K562 (cell line): ENCODE measurements at regions not wholly inside any gene's neighbourhood (a gene's known extent, or its start where the extent isn't known, plus 50 kb on each side); places are given as distances from the start of the nearest gene placed in this dataset.

Experiments used
- ATAC-seq: fragments of 200-7000 bp; cut with Tn5 transposase; 3 replicates; pipeline ENCODE4 v1.9.1; 2020; ENCODE audit warnings: moderate library complexity
- BruUV-seq: library from RNA; stranded (reverse); fragments of 400-500 nt; replicated peaks from 2 replicates; lab custom pipeline; 2021; lab: Mats Ljungman, UMichigan
- CTCF ChIA-PET: fragments of 300-600 bp; formaldehyde crosslinking; extraction: SDS; loops from one replicate; lab custom pipeline; 2021; ENCODE audit warnings: low intra/inter-chr PET ratio; lab: Yijun Ruan, JAX
- POLR2A ChIA-PET: fragments of 300-600, 350-650 bp; sonication (Branson Sonifier 250); formaldehyde crosslinking; extraction: SDS; loops from one replicate; lab custom pipeline; 2021; ENCODE audit warnings: antibody characterized with exemption, inconsistent platforms; lab: Yijun Ruan, JAX
- DNase-seq, 4 experiments: peaks; one replicate each; pipeline versions ENCODE4 v3.0.0 to v3.0.0-alpha.2; 2011 to 2018; ENCODE audit warnings: low spot score in 3 of 4, mixed read lengths in 3 of 4; ENCODE audit errors: extremely low read depth in 1 of 4
- FAIRE-seq: peaks from 2 replicates; lab custom pipeline; 2011; peaks lifted over from hg19 to GRCh38; lab: Jason Lieb, UNC
- H2AFZ ChIP-seq: 2 replicates; pipeline ENCODE4 v1.6.0; 2011; ENCODE audit warnings: low read depth, low read length, control low read depth, inconsistent platforms
- H3K27ac ChIP-seq: fragments of 200-600 bp; 3 replicates; pipeline ENCODE4 v1.8.0; 2011; ENCODE audit warnings: low read depth, mild to moderate bottlenecking, control low read depth, inconsistent platforms, low read length, moderate library complexity, mixed read lengths; ENCODE audit errors: extremely low read depth
- H3K27me3 ChIP-seq, 2 experiments: fragments of 300-600 bp in 1 of 2; 2 replicates in 1 of 2; 3 replicates in 1 of 2; pipeline versions ENCODE4 v1.6.0 to v1.8.0; 2011; ENCODE audit warnings: inconsistent platforms in 2 of 2, low read length in 2 of 2, mild to moderate bottlenecking in 1 of 2, mixed read lengths in 1 of 2, moderate library complexity in 1 of 2; ENCODE audit not compliant: control insufficient read depth in 2 of 2, insufficient read depth in 2 of 2
- H3K36me3 ChIP-seq: fragments of 300-600 bp; 3 replicates; pipeline ENCODE4 v1.8.0; 2011; ENCODE audit warnings: mild to moderate bottlenecking, low read length, inconsistent platforms; ENCODE audit not compliant: control insufficient read depth, insufficient read depth
- H3K4me1 ChIP-seq, 2 experiments: fragments of 200-600 bp in 1 of 2; replicated peaks in 1 of 2; 2 replicates in 1 of 2; 3 replicates in 1 of 2; pipeline versions ENCODE4 v1.5.1 to v1.8.0; 2011; ENCODE audit warnings: inconsistent platforms in 2 of 2, low read length in 2 of 2, mild to moderate bottlenecking in 1 of 2, mixed read lengths in 1 of 2, moderate library complexity in 1 of 2; ENCODE audit not compliant: control insufficient read depth in 2 of 2, insufficient read depth in 2 of 2
- H3K4me2 ChIP-seq: 2 replicates; pipeline ENCODE4 v1.6.1; 2011; ENCODE audit warnings: low read length, control low read depth, inconsistent platforms, mixed read lengths; ENCODE audit not compliant: insufficient read depth
- H3K4me3 ChIP-seq: fragments of 200-600 bp; sonication (generic), shearing (Covaris generic); 2 replicates; pipeline ENCODE4 v1.5.1; 2016; ENCODE audit warnings: control low read depth, inconsistent platforms
- H3K79me2 ChIP-seq: fragments of 200-600 bp; 3 replicates; pipeline ENCODE4 v1.8.0; 2011; ENCODE audit warnings: low read length, inconsistent platforms; ENCODE audit not compliant: control insufficient read depth, insufficient read depth
- H3K9ac ChIP-seq, 2 experiments: 2 replicates each; pipeline versions ENCODE4 v1.6.0 to v1.6.1; 2011; ENCODE audit warnings: low read depth in 2 of 2, low read length in 2 of 2, control low read depth in 1 of 2, inconsistent platforms in 1 of 2, mild to moderate bottlenecking in 1 of 2, mixed read lengths in 1 of 2; ENCODE audit not compliant: insufficient read depth in 1 of 2
- H3K9me1 ChIP-seq: one replicate; pipeline ENCODE4 v1.6.0; 2011; ENCODE audit warnings: inconsistent platforms, mild to moderate bottlenecking, low read length, moderate library complexity; ENCODE audit not compliant: control insufficient read depth, insufficient read depth
- H3K9me3 ChIP-seq: replicated peaks from 2 replicates; pipeline ENCODE4 v1.5.1; 2011; ENCODE audit warnings: low read depth, low read length, inconsistent platforms; ENCODE audit not compliant: control insufficient read depth, insufficient read depth
- H4K20me1 ChIP-seq: replicated peaks from 2 replicates; pipeline ENCODE4 v1.6.1; 2011; ENCODE audit warnings: low read length, inconsistent platforms, mixed read lengths; ENCODE audit not compliant: control insufficient read depth, insufficient read depth
- ASH1L ChIP-seq: fragments of 450-650 bp; IDR thresholded peaks from 2 replicates; pipeline ENCODE4 v1.6.1; 2018; ENCODE audit warnings: borderline replicate concordance, mild to moderate bottlenecking, low read depth; ENCODE audit not compliant: partially characterized antibody
- C11orf30 ChIP-seq: fragments of 450-650 bp; IDR thresholded peaks from 2 replicates; pipeline ENCODE4 v1.6.1; 2016; ENCODE audit warnings: low read depth, mild to moderate bottlenecking
- ETV6 ChIP-seq, 3 experiments: fragments of 150-350 bp in 1 of 3; sonication (generic) in 1 of 3; formaldehyde crosslinking in 1 of 3; IDR thresholded peaks; 2 replicates each; pipeline versions ENCODE4 v1.6.1 to v1.8.0; 2014 to 2022; ENCODE audit warnings: borderline replicate concordance in 2 of 3, low read depth in 2 of 3, antibody characterized with exemption in 1 of 3, low read length in 1 of 3, mild to moderate bottlenecking in 1 of 3, missing genetic modification reagents in 1 of 3
- HDAC6 ChIP-seq: IDR thresholded peaks from 2 replicates; pipeline ENCODE4 v1.6.1; 2012; ENCODE audit warnings: low read depth, mild to moderate bottlenecking, control low read depth, inconsistent platforms, low read length, moderate library complexity
- IRF1 ChIP-seq: sonication (generic); formaldehyde crosslinking; IDR thresholded peaks from 2 replicates; pipeline ENCODE4 v1.8.0; 2022; ENCODE audit warnings: missing genetic modification reagents, mild to moderate bottlenecking, borderline replicate concordance
- MAFF ChIP-seq: IDR thresholded peaks from 2 replicates; pipeline ENCODE4 v1.6.1; 2012; ENCODE audit warnings: low read length, improper control_type of control experiment
- MAFK ChIP-seq: IDR thresholded peaks from 2 replicates; pipeline ENCODE4 v1.6.1; 2011; ENCODE audit warnings: low read length, improper control_type of control experiment
- MEIS2 ChIP-seq: fragments of 450-650 bp; IDR thresholded peaks from 2 replicates; pipeline ENCODE4 v1.6.1; 2014; ENCODE audit warnings: mild to moderate bottlenecking; ENCODE audit not compliant: partially characterized antibody
- RBFOX2 ChIP-seq: fragments of 200-400 bp; formaldehyde crosslinking; IDR thresholded peaks from 2 replicates; pipeline ENCODE4 v1.6.1; 2017; ENCODE audit warnings: low read depth, mild to moderate bottlenecking, low read length, moderate library complexity
- SMARCA5 ChIP-seq: fragments of 450-650 bp; IDR thresholded peaks from 2 replicates; pipeline ENCODE4 v1.6.1; 2016
- ZNF146 ChIP-seq: IDR thresholded peaks from one replicate; pipeline ENCODE4 v1.6.1; 2018; ENCODE audit warnings: missing compliant biosample characterization; ENCODE audit not compliant: unreplicated experiment
- ZNF316 ChIP-seq: fragments of 450-650 bp; IDR thresholded peaks from 2 replicates; pipeline ENCODE4 v1.6.1; 2016
- ZNF41 ChIP-seq: fragments of 250-450 bp; sonication (Bioruptor Pico); conservative IDR thresholded peaks from 2 replicates; pipeline ENCODE4 v1.4.0; 2020; ENCODE audit warnings: mild to moderate bottlenecking
- WGBS: fragments of 100-300 bp; shearing (Covaris generic); methylation state at CpG from one replicate; pipeline ENCODE4 v1.1.6; 2016; ENCODE audit warnings: low coverage, mixed read lengths; ENCODE audit not compliant: insufficient coverage; ENCODE audit errors: missing lambda C conversion rate; 5-methylcytosine and 5-hydroxymethylcytosine counted together
- in situ Hi-C: fragments of 300-500 bp; cut with MboI; formaldehyde crosslinking; loops from 4 replicates; pipeline ENCODE4 v1.15.0; 2018; ENCODE audit warnings: inconsistent platforms, mixed read lengths
- intact Hi-C: fragments of 100-400 bp; cut with micrococcal nuclease; formaldehyde crosslinking; loops from 2 replicates; pipeline ENCODE4 v1.14.2; 2022
- TF ChIP-seq, protein P1 (sequence below), 2 experiments: fragments of 150-350 bp in 1 of 2; IDR thresholded peaks; 2 replicates each; pipeline ENCODE4 v1.6.1; 2012 to 2016; ENCODE audit warnings: low read depth in 2 of 2, low read length in 2 of 2, mild to moderate bottlenecking in 1 of 2, moderate library complexity in 1 of 2
- TF ChIP-seq, protein P2 (sequence below): sonication (generic); formaldehyde crosslinking; IDR thresholded peaks from 2 replicates; pipeline ENCODE4 v1.8.0; 2022; ENCODE audit warnings: mild to moderate bottlenecking, missing genetic modification reagents
- TF ChIP-seq, protein P3 (sequence below): fragments of 250-450 bp; sonication (Bioruptor Pico); IDR thresholded peaks from 2 replicates; pipeline ENCODE4 v1.5.0; 2021; ENCODE audit warnings: mild to moderate bottlenecking, borderline replicate concordance

DNA sequence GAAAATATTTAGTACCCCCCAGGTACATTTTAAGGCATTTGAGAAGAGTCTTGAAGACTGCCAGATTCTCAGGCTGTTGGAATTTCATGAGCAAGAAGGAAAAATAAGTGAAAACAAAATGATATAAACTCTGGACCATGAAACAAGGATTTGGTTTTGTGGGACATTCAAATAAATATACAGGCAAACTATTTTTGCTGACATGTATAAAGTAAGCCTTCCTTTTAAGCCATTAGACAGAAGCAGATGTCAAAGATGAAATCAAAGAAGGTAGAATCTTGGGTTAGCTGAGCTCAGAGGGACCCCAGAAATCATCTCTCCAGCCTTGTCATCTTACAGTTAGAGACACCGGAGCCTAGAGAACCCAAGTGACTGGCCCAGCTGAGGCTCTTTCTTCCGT, 51.3 kb upstream of the ACSL3 start:
- WGBS, result 40% methylated on average over 2 of the region's 2 CpGs
- Histone ChIP-seq H3K9me1 (no peaks in the 10 kb centered on the region), H3K4me1 (peaks cover 0 to 13% of the 10 kb centered on the region in 2 experiments; a peak in 3 of 5 replicates), H3K9ac (no peak overlapping the region), H2AFZ (no peak overlapping the region), H3K27me3 (no peaks in the 10 kb centered on the region), H4K20me1 (no peaks in the 10 kb centered on the region), H3K4me2 (no peak overlapping the region), H3K9me3 (no peaks in the 10 kb centered on the region), H3K79me2 (no peaks in the 10 kb centered on the region), H3K4me3 (no peak overlapping the region), H3K36me3 (no peaks in the 10 kb centered on the region), H3K27ac (no peak overlapping the region)
- DNase-seq (no peak), FAIRE-seq (no peak), ATAC-seq (no peak)
- in situ Hi-C loops, result no loop called here
- CTCF ChIA-PET, result no interaction called here
- BruUV-seq, result no TSS peak
- intact Hi-C loops, result no loop called here
- POLR2A ChIA-PET, result interaction anchor here (0.7 kb wide), 1 partner anchor 22 kb away, joined by 3 read pairs; no protein-coding TSS in a partner anchor
- TF ChIP-seq HDAC6 (no peak), MEIS2 (no peak), ASH1L (no peak), IRF1 (CRISPR knock-in tag) (no peak), ETV6 (IDR thresholded peaks at IDR 0.05; ENCODE audit: borderline replicate concordance in 1 of 2, low read depth in 2 of 2, low read length in 1 of 2) (no peak), ETV6 (CRISPR knock-in tag; IDR thresholded peaks at IDR 0.05; ENCODE audit: borderline replicate concordance) (no peak), SMARCA5 (no peak), C11orf30 (peak; percentile 58; the same call in 1 of the 2 replicates), ZNF316 (peak; percentile 74), ZNF41 (CRISPR knock-in tag) (no peak), MAFK (peak; percentile 6; the same call in 1 of the 2 replicates), MAFF (peak; percentile 17; the same call in 1 of the 2 replicates), RBFOX2 (no peak), ZNF146 (no peak)
- TF ChIP-seq, protein P1, sequence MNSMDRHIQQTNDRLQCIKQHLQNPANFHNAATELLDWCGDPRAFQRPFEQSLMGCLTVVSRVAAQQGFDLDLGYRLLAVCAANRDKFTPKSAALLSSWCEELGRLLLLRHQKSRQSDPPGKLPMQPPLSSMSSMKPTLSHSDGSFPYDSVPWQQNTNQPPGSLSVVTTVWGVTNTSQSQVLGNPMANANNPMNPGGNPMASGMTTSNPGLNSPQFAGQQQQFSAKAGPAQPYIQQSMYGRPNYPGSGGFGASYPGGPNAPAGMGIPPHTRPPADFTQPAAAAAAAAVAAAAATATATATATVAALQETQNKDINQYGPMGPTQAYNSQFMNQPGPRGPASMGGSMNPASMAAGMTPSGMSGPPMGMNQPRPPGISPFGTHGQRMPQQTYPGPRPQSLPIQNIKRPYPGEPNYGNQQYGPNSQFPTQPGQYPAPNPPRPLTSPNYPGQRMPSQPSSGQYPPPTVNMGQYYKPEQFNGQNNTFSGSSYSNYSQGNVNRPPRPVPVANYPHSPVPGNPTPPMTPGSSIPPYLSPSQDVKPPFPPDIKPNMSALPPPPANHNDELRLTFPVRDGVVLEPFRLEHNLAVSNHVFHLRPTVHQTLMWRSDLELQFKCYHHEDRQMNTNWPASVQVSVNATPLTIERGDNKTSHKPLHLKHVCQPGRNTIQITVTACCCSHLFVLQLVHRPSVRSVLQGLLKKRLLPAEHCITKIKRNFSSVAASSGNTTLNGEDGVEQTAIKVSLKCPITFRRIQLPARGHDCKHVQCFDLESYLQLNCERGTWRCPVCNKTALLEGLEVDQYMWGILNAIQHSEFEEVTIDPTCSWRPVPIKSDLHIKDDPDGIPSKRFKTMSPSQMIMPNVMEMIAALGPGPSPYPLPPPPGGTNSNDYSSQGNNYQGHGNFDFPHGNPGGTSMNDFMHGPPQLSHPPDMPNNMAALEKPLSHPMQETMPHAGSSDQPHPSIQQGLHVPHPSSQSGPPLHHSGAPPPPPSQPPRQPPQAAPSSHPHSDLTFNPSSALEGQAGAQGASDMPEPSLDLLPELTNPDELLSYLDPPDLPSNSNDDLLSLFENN (IDR thresholded peaks at IDR 0.05; ENCODE audit: low read depth in 2 of 2, low read length in 2 of 2), result no peak
- TF ChIP-seq, protein P2, sequence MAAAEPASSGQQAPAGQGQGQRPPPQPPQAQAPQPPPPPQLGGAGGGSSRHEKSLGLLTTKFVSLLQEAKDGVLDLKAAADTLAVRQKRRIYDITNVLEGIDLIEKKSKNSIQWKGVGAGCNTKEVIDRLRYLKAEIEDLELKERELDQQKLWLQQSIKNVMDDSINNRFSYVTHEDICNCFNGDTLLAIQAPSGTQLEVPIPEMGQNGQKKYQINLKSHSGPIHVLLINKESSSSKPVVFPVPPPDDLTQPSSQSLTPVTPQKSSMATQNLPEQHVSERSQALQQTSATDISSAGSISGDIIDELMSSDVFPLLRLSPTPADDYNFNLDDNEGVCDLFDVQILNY (CRISPR knock-in tag), result no peak
- TF ChIP-seq, protein P3, sequence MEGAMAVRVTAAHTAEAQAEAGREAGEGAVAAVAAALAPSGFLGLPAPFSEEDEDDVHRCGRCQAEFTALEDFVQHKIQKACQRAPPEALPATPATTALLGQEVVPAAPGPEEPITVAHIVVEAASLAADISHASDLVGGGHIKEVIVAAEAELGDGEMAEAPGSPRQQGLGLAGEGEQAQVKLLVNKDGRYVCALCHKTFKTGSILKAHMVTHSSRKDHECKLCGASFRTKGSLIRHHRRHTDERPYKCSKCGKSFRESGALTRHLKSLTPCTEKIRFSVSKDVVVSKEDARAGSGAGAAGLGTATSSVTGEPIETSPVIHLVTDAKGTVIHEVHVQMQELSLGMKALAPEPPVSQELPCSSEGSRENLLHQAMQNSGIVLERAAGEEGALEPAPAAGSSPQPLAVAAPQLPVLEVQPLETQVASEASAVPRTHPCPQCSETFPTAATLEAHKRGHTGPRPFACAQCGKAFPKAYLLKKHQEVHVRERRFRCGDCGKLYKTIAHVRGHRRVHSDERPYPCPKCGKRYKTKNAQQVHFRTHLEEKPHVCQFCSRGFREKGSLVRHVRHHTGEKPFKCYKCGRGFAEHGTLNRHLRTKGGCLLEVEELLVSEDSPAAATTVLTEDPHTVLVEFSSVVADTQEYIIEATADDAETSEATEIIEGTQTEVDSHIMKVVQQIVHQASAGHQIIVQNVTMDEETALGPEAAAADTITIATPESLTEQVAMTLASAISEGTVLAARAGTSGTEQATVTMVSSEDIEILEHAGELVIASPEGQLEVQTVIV (CRISPR knock-in tag), result no peak
